GM12865 (cell line): ENCODE measurements at regions not wholly inside any gene's neighbourhood (a gene's known extent, or its start where the extent isn't known, plus 50 kb on each side); places are given as distances from the start of the nearest gene placed in this dataset.

Source experiments
- DNase-seq: peaks from one replicate; pipeline ENCODE4 v3.0.0; 2010; ENCODE audit warnings: low read depth
- H3K4me3 ChIP-seq: 2 replicates; pipeline ENCODE4 v1.5.1; 2011; ENCODE audit warnings: mild to moderate bottlenecking, low read depth, low read length, control low read depth
- CTCF ChIP-seq: IDR thresholded peaks from 2 replicates; pipeline ENCODE4 v1.5.1; 2011; ENCODE audit warnings: low read length, control low read depth, low read depth, inconsistent platforms; ENCODE audit not compliant: insufficient read depth; ENCODE audit errors: missing control alignments

- no peak for TF ChIP-seq CTCF
- no peak overlapping the region for H3K4me3 ChIP-seq
- no peak for DNase-seq
Measured at GRCh38 chr1:30449003-30449402, 274.4 kb downstream of the MATN1 start.

- TF ChIP-seq CTCF = no peak
- no peak overlapping the region for H3K4me3 ChIP-seq
- no peak for DNase-seq
Measured at GRCh38 chr1:30447701-30448100, 275.7 kb downstream of the MATN1 start.

- no peak overlapping the region for H3K4me3 ChIP-seq
- DNase-seq = no peak
- TF ChIP-seq CTCF = no peak
Measured at GRCh38 chr1:30447080-30447479, 276.3 kb downstream of the MATN1 start.

- TF ChIP-seq CTCF = no peak
- no peak overlapping the region for H3K4me3 ChIP-seq
- no peak for DNase-seq
Measured at GRCh38 chr1:30446508-30446907, 276.9 kb downstream of the MATN1 start.

- TF ChIP-seq CTCF = no peak
- H3K4me3 ChIP-seq = no peak overlapping the region
- no peak for DNase-seq
Measured at GRCh38 chr1:30446095-30446494, 277.3 kb downstream of the MATN1 start.

GRCh38 chr1:30445449-30445848, 277.9 kb downstream of the MATN1 start:
- H3K4me3 ChIP-seq = no peak overlapping the region
- no peak for TF ChIP-seq CTCF
- no peak for DNase-seq

DNA sequence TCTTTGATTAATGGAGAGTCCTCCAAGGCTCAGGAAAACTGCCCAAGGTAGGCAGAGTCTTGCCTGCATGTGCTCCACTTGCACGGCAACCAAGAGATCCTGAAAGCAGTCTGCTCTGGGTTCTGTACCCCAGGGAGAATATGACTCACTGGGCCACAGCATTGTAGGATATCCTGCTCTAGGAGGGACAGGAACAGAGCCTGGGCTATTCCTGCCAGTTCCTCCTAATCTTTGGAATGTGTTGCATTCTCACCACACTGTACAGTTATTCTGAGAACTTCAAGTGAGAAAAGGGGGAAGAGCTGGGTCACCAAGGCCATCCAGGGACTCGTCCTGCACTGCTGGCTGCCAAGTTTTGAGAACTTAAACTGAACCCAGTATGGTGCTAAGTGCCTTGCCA, 278.5 kb downstream of the MATN1 start:
- H3K4me3 ChIP-seq = no peak overlapping the region
- no peak for DNase-seq
- no peak for TF ChIP-seq CTCF
